Glutamatergic neuron (in vitro differentiated cells): ENCODE measurements at regions not wholly inside any gene's neighbourhood (a gene's known extent, or its start where the extent isn't known, plus 50 kb on each side); places are given as distances from the start of the nearest gene placed in this dataset.

Experiments
- DNase-seq: peaks from one replicate; pipeline ENCODE4 v3.0.0; 2022
- H3K27ac Mint-ChIP-seq: one replicate; pipeline ENCODE4 v1.8.0; 2020; ENCODE audit warnings: mild to moderate bottlenecking, mixed read lengths, inconsistent platforms; ENCODE audit not compliant: unreplicated experiment
- H3K27me3 Mint-ChIP-seq: one replicate; pipeline ENCODE4 v1.8.0; 2020; ENCODE audit warnings: mild to moderate bottlenecking, moderate library complexity, mixed read lengths, inconsistent platforms; ENCODE audit not compliant: unreplicated experiment
- H3K36me3 Mint-ChIP-seq: one replicate; pipeline ENCODE4 v1.8.0; 2020; ENCODE audit warnings: mild to moderate bottlenecking, mixed read lengths, inconsistent platforms; ENCODE audit not compliant: unreplicated experiment
- H3K4me1 Mint-ChIP-seq: one replicate; pipeline ENCODE4 v1.8.0; 2020; ENCODE audit warnings: mild to moderate bottlenecking, low read depth, mixed read lengths, inconsistent platforms; ENCODE audit not compliant: unreplicated experiment
- H3K4me3 Mint-ChIP-seq: one replicate; pipeline ENCODE4 v1.8.0; 2020; ENCODE audit warnings: mild to moderate bottlenecking, mixed read lengths, inconsistent platforms; ENCODE audit not compliant: unreplicated experiment
- H3K9me3 Mint-ChIP-seq: one replicate; pipeline ENCODE4 v1.8.0; 2020; ENCODE audit warnings: mild to moderate bottlenecking, moderate library complexity, mixed read lengths, inconsistent platforms; ENCODE audit not compliant: unreplicated experiment
- CTCF ChIP-seq: fragments of 200-600 bp; sonication (generic); IDR thresholded peaks from one replicate; pipeline ENCODE4 v1.5.0; 2021; ENCODE audit not compliant: partially characterized antibody, unreplicated experiment

- Mint-ChIP-seq H3K27me3 (peaks cover 2% of the 10 kb centered on the region), H3K4me3 (no peak overlapping the region), H3K9me3 (no peaks in the 10 kb centered on the region), H3K27ac (no peak overlapping the region), H3K4me1 (peaks cover 17% of the 10 kb centered on the region), H3K36me3 (no peaks in the 10 kb centered on the region)
- TF ChIP-seq CTCF = no peak
- DNase-seq = no peak
These were observed 125.8 kb upstream of the CREB1 start for GRCh38 chr2:207403950-207404349.

GRCh38 chr2:207405150-207405549 lies 124.6 kb upstream of the CREB1 start:
- DNase-seq = no peak
- Mint-ChIP-seq H3K9me3 (no peaks in the 10 kb centered on the region), H3K36me3 (no peaks in the 10 kb centered on the region), H3K27ac (no peak overlapping the region), H3K4me1 (peaks cover 23% of the 10 kb centered on the region), H3K4me3 (no peak overlapping the region), H3K27me3 (peaks cover 2% of the 10 kb centered on the region)
- no peak for TF ChIP-seq CTCF

GRCh38 chr2:207408086-207408794 lies 121.5 kb upstream of the CREB1 start:
- Mint-ChIP-seq H3K4me1 (peaks cover 28% of the 10 kb centered on the region), H3K36me3 (no peaks in the 10 kb centered on the region), H3K4me3 (no peak overlapping the region), H3K27me3 (no peaks in the 10 kb centered on the region), H3K9me3 (peaks cover 1% of the 10 kb centered on the region), H3K27ac (peak overlapping the region; percentile 2)
- no peak for DNase-seq
- no peak for TF ChIP-seq CTCF

GRCh38 chr2:207409517-207409916 lies 120.2 kb upstream of the CREB1 start:
- H3K9me3 Mint-ChIP-seq = peaks cover 3% of the 10 kb centered on the region
- DNase-seq = no peak
- H3K27ac Mint-ChIP-seq = no peak overlapping the region
- H3K4me1 Mint-ChIP-seq = peaks cover 28% of the 10 kb centered on the region
- no peaks in the 10 kb centered on the region for H3K36me3 Mint-ChIP-seq
- TF ChIP-seq CTCF = no peak
- no peaks in the 10 kb centered on the region for H3K27me3 Mint-ChIP-seq
- H3K4me3 Mint-ChIP-seq = no peak overlapping the region

- Mint-ChIP-seq H3K4me3 (no peak overlapping the region), H3K9me3 (peaks cover 3% of the 10 kb centered on the region), H3K27ac (no peak overlapping the region), H3K4me1 (peaks cover 29% of the 10 kb centered on the region), H3K27me3 (no peaks in the 10 kb centered on the region), H3K36me3 (no peaks in the 10 kb centered on the region)
- no peak for TF ChIP-seq CTCF
- no peak for DNase-seq
These were observed 116.9 kb upstream of the CREB1 start for GRCh38 chr2:207412787-207413310.
